ENCODE measurements at regions not wholly inside any gene's neighbourhood (a gene's known extent, or its start where the extent isn't known, plus 50 kb on each side); places are given as distances from the start of the nearest gene placed in this dataset.

DNA sequence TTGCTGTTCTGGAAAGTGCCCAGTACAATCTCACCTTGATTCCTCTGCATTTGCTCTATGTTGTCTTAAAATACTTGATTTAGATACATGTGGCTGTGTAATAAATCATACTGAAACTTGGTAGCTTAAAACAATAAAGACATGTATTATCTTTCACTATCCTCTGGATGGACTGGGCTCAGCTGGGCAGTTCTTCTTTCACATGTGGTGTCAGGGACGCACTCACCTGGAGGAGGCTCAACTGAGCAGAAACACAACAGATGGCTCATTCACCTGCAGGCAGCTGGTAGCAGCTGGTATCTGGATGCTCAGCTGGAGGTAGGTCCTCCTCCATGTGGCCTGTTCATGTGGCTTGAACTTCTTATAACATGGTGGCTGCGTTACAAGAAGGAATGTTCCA is 563.8 kb upstream of the FRG1 start:
- TF ChIP-seq, protein P1, sequence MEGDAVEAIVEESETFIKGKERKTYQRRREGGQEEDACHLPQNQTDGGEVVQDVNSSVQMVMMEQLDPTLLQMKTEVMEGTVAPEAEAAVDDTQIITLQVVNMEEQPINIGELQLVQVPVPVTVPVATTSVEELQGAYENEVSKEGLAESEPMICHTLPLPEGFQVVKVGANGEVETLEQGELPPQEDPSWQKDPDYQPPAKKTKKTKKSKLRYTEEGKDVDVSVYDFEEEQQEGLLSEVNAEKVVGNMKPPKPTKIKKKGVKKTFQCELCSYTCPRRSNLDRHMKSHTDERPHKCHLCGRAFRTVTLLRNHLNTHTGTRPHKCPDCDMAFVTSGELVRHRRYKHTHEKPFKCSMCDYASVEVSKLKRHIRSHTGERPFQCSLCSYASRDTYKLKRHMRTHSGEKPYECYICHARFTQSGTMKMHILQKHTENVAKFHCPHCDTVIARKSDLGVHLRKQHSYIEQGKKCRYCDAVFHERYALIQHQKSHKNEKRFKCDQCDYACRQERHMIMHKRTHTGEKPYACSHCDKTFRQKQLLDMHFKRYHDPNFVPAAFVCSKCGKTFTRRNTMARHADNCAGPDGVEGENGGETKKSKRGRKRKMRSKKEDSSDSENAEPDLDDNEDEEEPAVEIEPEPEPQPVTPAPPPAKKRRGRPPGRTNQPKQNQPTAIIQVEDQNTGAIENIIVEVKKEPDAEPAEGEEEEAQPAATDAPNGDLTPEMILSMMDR (IDR thresholded peaks at IDR 0.05; ENCODE audit: extremely low read depth, missing control alignments), result no peak
- DNase-seq (ENCODE audit: low spot score), result no peak

DNA sequence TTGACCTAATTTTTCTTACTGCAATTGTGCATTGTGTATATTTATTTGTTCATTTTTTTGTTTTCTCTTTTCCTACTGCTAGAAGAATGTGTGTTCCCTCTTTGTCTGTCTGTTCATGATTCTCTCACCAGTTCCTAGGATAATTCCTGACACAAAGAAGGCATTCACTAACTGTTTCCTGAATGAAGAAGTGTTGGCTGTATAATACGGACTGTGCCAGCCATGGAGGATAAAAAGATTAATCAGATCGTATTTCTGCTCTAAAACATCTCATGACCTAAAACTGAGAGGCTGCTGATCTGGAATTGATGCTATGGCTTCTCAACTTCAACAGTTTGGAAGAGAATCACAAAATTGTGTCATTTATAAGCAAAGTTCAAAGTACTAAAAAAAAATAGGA is 563.1 kb upstream of the FRG1 start:
- TF ChIP-seq, protein P1 (IDR thresholded peaks at IDR 0.05; ENCODE audit: extremely low read depth, missing control alignments), result no peak
- DNase-seq (ENCODE audit: low spot score), result no peak

DNA sequence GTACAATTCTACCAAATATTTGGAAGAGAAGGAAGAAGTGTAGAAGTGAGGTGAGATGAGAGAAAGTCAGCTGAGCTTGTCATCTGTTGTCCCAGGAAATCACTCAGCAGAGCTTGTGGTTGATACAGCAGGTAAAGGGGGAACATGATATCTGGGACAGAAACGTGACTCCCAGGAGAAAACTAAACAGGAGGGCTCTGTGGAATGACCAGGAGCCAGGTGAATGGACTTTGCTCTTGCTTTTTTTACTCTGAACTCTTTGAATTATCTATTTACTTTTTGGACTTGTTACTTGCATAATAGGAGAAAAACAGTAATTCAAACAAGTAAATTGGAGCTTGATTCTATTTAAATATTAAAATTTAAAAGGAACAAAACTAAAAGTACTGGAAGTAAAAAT is 555.6 kb upstream of the FRG1 start:
- no peak for DNase-seq (ENCODE audit: low spot score)
- TF ChIP-seq, protein P1 (IDR thresholded peaks at IDR 0.05; ENCODE audit: extremely low read depth, missing control alignments), result no peak

DNA sequence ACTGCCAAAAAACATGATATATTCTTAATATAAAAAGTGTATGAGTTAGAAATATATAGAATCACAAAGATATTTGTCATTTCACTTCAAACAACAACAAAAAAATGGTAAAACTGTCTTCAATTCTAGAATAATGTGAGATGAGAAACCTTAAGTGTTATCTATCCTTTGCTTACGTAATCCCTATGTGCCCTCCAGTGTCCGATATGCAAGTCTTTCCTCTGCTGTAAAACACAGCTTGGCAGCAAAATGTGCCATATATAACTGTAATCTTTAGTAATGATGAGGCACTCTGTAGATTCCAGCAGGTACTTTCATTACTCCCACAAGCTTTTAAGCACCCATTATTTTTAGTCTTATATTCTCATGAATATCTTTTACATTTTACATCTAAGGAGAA is 555.1 kb upstream of the FRG1 start:
- TF ChIP-seq, protein P1 (IDR thresholded peaks at IDR 0.05; ENCODE audit: extremely low read depth, missing control alignments), result no peak
- DNase-seq (ENCODE audit: low spot score), result no peak

DNA sequence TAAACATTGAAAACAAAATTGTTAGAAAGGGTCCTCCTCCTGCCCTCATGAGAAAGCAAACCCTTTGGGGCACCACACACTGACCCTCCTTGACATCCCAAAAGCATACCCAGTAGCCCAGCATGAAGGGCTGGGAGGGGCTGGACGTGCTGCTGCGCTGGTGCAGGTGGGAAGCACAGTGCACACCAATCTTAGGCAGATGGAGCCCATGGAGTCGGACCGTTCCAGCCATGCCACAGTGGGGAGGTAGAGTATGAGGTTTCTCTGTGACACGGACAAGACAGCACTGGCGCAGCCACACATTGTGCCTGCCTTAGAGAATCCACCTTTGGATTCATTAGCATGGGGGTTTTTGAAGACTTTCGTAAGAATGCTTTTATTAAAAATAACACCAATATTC is 544.2 kb upstream of the FRG1 start:
- TF ChIP-seq, protein P1 (IDR thresholded peaks at IDR 0.05; ENCODE audit: extremely low read depth, missing control alignments), result no peak
- DNase-seq (ENCODE audit: low spot score), result no peak

DNA sequence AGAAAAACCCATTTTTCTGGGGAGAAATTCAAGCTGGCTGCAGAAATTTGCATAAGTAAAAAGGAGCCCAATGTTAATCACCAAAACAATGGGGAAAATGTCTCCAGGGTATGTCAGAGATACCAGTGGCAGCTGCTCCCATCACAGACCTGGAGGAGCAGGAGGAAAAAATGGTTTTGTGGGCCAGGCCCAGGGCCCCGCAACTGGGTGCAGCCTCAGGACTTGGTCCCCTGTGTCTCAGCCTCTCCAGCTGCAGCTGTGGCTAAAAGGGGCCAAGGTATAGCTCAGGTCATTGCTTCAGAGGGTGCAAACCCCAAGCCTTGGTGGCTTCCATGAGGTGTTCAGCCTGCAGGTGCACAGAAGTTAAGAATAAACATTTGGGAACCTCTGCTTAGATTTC is 536.4 kb upstream of the FRG1 start:
- TF ChIP-seq, protein P1 (IDR thresholded peaks at IDR 0.05; ENCODE audit: extremely low read depth, missing control alignments), result no peak
- DNase-seq (ENCODE audit: low spot score), result no peak

DNA sequence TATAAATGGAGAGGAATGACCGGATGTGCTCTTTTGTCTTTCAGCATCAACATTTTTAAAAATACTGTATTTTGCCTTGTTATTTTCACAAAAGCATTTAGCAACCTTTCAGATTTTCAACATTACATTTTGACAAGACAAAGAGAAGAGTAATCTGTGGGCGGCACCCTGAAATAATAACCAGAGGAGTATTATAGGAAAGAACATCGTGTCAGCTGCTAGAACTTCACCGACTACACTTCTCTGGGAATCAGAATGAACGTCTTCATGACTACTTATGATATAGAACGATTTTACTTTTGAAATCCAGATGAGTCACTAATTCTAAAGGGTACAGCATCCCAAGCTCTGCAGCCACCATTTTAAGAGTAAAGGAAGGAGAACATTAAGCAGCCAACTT is 531.5 kb upstream of the FRG1 start:
- TF ChIP-seq, protein P1 (IDR thresholded peaks at IDR 0.05; ENCODE audit: extremely low read depth, missing control alignments), result no peak
- DNase-seq (ENCODE audit: low spot score), result no peak
